K562 (cell line): ENCODE measurements at regions not wholly inside any gene's neighbourhood (a gene's known extent, or its start where the extent isn't known, plus 50 kb on each side); places are given as distances from the start of the nearest gene placed in this dataset.

Experiments used
- ATAC-seq: fragments of 200-7000 bp; cut with Tn5 transposase; 3 replicates; pipeline ENCODE4 v1.9.1; 2020; ENCODE audit warnings: moderate library complexity
- BruUV-seq: library from RNA; stranded (reverse); fragments of 400-500 nt; replicated peaks from 2 replicates; lab custom pipeline; 2021; lab: Mats Ljungman, UMichigan
- CTCF ChIA-PET: fragments of 300-600 bp; formaldehyde crosslinking; extraction: SDS; loops from one replicate; lab custom pipeline; 2021; ENCODE audit warnings: low intra/inter-chr PET ratio; lab: Yijun Ruan, JAX
- POLR2A ChIA-PET: fragments of 300-600, 350-650 bp; sonication (Branson Sonifier 250); formaldehyde crosslinking; extraction: SDS; loops from one replicate; lab custom pipeline; 2021; ENCODE audit warnings: antibody characterized with exemption, inconsistent platforms; lab: Yijun Ruan, JAX
- DNase-seq, 4 experiments: peaks; one replicate each; pipeline versions ENCODE4 v3.0.0 to v3.0.0-alpha.2; 2011 to 2018; ENCODE audit warnings: low spot score in 3 of 4, mixed read lengths in 3 of 4; ENCODE audit errors: extremely low read depth in 1 of 4
- FAIRE-seq: peaks from 2 replicates; lab custom pipeline; 2011; peaks lifted over from hg19 to GRCh38; lab: Jason Lieb, UNC
- H2AFZ ChIP-seq: 2 replicates; pipeline ENCODE4 v1.6.0; 2011; ENCODE audit warnings: low read depth, low read length, control low read depth, inconsistent platforms
- H3K27ac ChIP-seq: fragments of 200-600 bp; 3 replicates; pipeline ENCODE4 v1.8.0; 2011; ENCODE audit warnings: low read depth, mild to moderate bottlenecking, control low read depth, inconsistent platforms, low read length, moderate library complexity, mixed read lengths; ENCODE audit errors: extremely low read depth
- H3K27me3 ChIP-seq, 2 experiments: fragments of 300-600 bp in 1 of 2; 2 replicates in 1 of 2; 3 replicates in 1 of 2; pipeline versions ENCODE4 v1.6.0 to v1.8.0; 2011; ENCODE audit warnings: inconsistent platforms in 2 of 2, low read length in 2 of 2, mild to moderate bottlenecking in 1 of 2, mixed read lengths in 1 of 2, moderate library complexity in 1 of 2; ENCODE audit not compliant: control insufficient read depth in 2 of 2, insufficient read depth in 2 of 2
- H3K36me3 ChIP-seq: fragments of 300-600 bp; 3 replicates; pipeline ENCODE4 v1.8.0; 2011; ENCODE audit warnings: mild to moderate bottlenecking, low read length, inconsistent platforms; ENCODE audit not compliant: control insufficient read depth, insufficient read depth
- H3K4me1 ChIP-seq, 2 experiments: fragments of 200-600 bp in 1 of 2; replicated peaks in 1 of 2; 2 replicates in 1 of 2; 3 replicates in 1 of 2; pipeline versions ENCODE4 v1.5.1 to v1.8.0; 2011; ENCODE audit warnings: inconsistent platforms in 2 of 2, low read length in 2 of 2, mild to moderate bottlenecking in 1 of 2, mixed read lengths in 1 of 2, moderate library complexity in 1 of 2; ENCODE audit not compliant: control insufficient read depth in 2 of 2, insufficient read depth in 2 of 2
- H3K4me2 ChIP-seq: 2 replicates; pipeline ENCODE4 v1.6.1; 2011; ENCODE audit warnings: low read length, control low read depth, inconsistent platforms, mixed read lengths; ENCODE audit not compliant: insufficient read depth
- H3K4me3 ChIP-seq: fragments of 200-600 bp; sonication (generic), shearing (Covaris generic); 2 replicates; pipeline ENCODE4 v1.5.1; 2016; ENCODE audit warnings: control low read depth, inconsistent platforms
- H3K79me2 ChIP-seq: fragments of 200-600 bp; 3 replicates; pipeline ENCODE4 v1.8.0; 2011; ENCODE audit warnings: low read length, inconsistent platforms; ENCODE audit not compliant: control insufficient read depth, insufficient read depth
- H3K9ac ChIP-seq, 2 experiments: 2 replicates each; pipeline versions ENCODE4 v1.6.0 to v1.6.1; 2011; ENCODE audit warnings: low read depth in 2 of 2, low read length in 2 of 2, control low read depth in 1 of 2, inconsistent platforms in 1 of 2, mild to moderate bottlenecking in 1 of 2, mixed read lengths in 1 of 2; ENCODE audit not compliant: insufficient read depth in 1 of 2
- H3K9me1 ChIP-seq: one replicate; pipeline ENCODE4 v1.6.0; 2011; ENCODE audit warnings: inconsistent platforms, mild to moderate bottlenecking, low read length, moderate library complexity; ENCODE audit not compliant: control insufficient read depth, insufficient read depth
- H3K9me3 ChIP-seq: replicated peaks from 2 replicates; pipeline ENCODE4 v1.5.1; 2011; ENCODE audit warnings: low read depth, low read length, inconsistent platforms; ENCODE audit not compliant: control insufficient read depth, insufficient read depth
- H4K20me1 ChIP-seq: replicated peaks from 2 replicates; pipeline ENCODE4 v1.6.1; 2011; ENCODE audit warnings: low read length, inconsistent platforms, mixed read lengths; ENCODE audit not compliant: control insufficient read depth, insufficient read depth
- CCNT2 ChIP-seq: IDR thresholded peaks from 2 replicates; pipeline ENCODE4 v1.6.1; 2011; ENCODE audit warnings: borderline replicate concordance, low read depth, mild to moderate bottlenecking, moderate library complexity, mixed read lengths, low read length; ENCODE audit not compliant: insufficient read length; ENCODE audit errors: extremely low read depth
- FOXJ2 ChIP-seq: fragments of 200-800 bp; sonication (Bioruptor generic); IDR thresholded peaks from 2 replicates; pipeline ENCODE4 v1.6.1; 2016; ENCODE audit warnings: missing genetic modification characterization, missing compliant biosample characterization
- FOXK2 ChIP-seq, 2 experiments: fragments of 450-650 bp; IDR thresholded peaks in 1 of 2; conservative IDR thresholded peaks in 1 of 2; 2 replicates each; pipeline ENCODE4 v1.6.1; 2016; ENCODE audit warnings: low read depth in 2 of 2, mild to moderate bottlenecking in 1 of 2
- HDAC2 ChIP-seq: fragments of 450-650 bp; IDR thresholded peaks from 2 replicates; pipeline ENCODE4 v1.6.1; 2016; ENCODE audit warnings: mild to moderate bottlenecking
- HEY1 ChIP-seq: fragments of 250-450 bp; sonication (Bioruptor Pico); IDR thresholded peaks from 2 replicates; pipeline ENCODE4 v1.5.0; 2020; ENCODE audit warnings: mild to moderate bottlenecking, moderate library complexity, borderline replicate concordance
- SAFB ChIP-seq: fragments of 200-400 bp; formaldehyde crosslinking; IDR thresholded peaks from 2 replicates; pipeline ENCODE4 v1.6.1; 2017; ENCODE audit warnings: low read depth, low read length, borderline replicate concordance
- SIRT6 ChIP-seq: IDR thresholded peaks from one replicate; pipeline ENCODE4 v1.6.1; 2012; ENCODE audit warnings: low read depth, mild to moderate bottlenecking, control low read depth, inconsistent platforms, low read length, moderate library complexity
- WHSC1 ChIP-seq: IDR thresholded peaks from one replicate; pipeline ENCODE4 v1.6.1; 2012; ENCODE audit warnings: low read length, control low read depth, inconsistent platforms
- XRCC4 ChIP-seq: IDR thresholded peaks from one replicate; pipeline ENCODE4 v1.6.1; 2011; ENCODE audit not compliant: insufficient read depth, insufficient read length; ENCODE audit errors: extremely low read depth
- ZBTB49 ChIP-seq: sonication (generic); formaldehyde crosslinking; IDR thresholded peaks from 2 replicates; pipeline ENCODE4 v1.8.0; 2022; ENCODE audit warnings: missing genetic modification reagents, mild to moderate bottlenecking, borderline replicate concordance
- ZNF140 ChIP-seq: fragments of 250-450 bp; sonication (Bioruptor Pico); IDR thresholded peaks from 2 replicates; pipeline ENCODE4 v1.8.0; 2021; ENCODE audit warnings: moderate library complexity, mild to moderate bottlenecking, inconsistent platforms
- WGBS: fragments of 100-300 bp; shearing (Covaris generic); methylation state at CpG from one replicate; pipeline ENCODE4 v1.1.6; 2016; ENCODE audit warnings: low coverage, mixed read lengths; ENCODE audit not compliant: insufficient coverage; ENCODE audit errors: missing lambda C conversion rate; 5-methylcytosine and 5-hydroxymethylcytosine counted together
- in situ Hi-C: fragments of 300-500 bp; cut with MboI; formaldehyde crosslinking; loops from 4 replicates; pipeline ENCODE4 v1.15.0; 2018; ENCODE audit warnings: inconsistent platforms, mixed read lengths
- intact Hi-C: fragments of 100-400 bp; cut with micrococcal nuclease; formaldehyde crosslinking; loops from 2 replicates; pipeline ENCODE4 v1.14.2; 2022
- TF ChIP-seq, protein P1 (sequence below): fragments of 450-650 bp; IDR thresholded peaks from 2 replicates; pipeline ENCODE4 v1.6.1; 2016; ENCODE audit warnings: mild to moderate bottlenecking
- TF ChIP-seq, protein P2 (sequence below): IDR thresholded peaks from 2 replicates; pipeline ENCODE4 v1.6.1; 2012; ENCODE audit warnings: low read depth, low read length, improper control_type of control experiment, borderline replicate concordance
- TF ChIP-seq, protein P3 (sequence below): fragments of 450-650 bp; IDR thresholded peaks from 2 replicates; pipeline ENCODE4 v1.6.1; 2014; ENCODE audit warnings: low read depth, mild to moderate bottlenecking, moderate library complexity, borderline replicate concordance

DNA sequence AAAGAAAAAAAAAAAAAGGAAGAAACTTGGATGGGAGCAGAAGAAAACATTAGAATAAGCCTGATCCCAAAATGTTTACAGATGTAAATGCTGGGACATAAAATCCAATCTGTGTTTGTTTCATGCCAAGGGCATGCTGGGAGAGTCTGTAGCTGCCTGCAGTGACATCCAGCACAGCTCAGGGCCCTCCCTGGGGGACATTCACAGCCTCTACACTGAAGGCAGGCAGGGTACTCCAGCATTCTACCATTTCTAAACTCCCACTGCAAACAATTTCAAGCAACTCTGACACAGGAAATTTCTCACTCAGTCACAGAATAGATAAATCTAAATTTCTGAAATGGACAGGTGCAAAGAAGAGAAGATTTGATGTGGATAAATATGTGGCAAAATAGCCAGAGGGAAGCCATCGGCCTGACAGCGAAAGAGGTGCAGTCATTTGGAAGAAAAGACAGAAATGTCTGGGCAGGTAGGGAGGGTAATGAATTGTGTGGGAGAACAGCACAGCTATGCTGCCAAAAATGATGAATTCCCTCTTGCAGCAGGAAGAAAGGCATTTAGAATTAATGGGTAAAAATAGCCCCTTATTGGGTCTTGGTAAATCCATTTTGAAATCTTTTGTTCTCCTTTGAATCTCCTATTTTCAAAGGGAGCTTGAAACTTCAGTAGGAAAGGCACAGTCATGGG is 199.4 kb downstream of the MED10 start:
- Histone ChIP-seq H3K36me3 (no peaks in the 10 kb centered on the region), H3K9ac (no peak overlapping the region), H3K9me3 (no peaks in the 10 kb centered on the region), H3K4me3 (no peak overlapping the region), H3K27me3 (peaks cover 8 to 23% of the 10 kb centered on the region in 2 experiments; a peak in 4 of 5 replicates), H3K4me1 (no peaks in the 10 kb centered on the region), H4K20me1 (0 out of 2 replicates have a peak, but pooled peaks cover 4% of the 10 kb centered on the region), H3K9me1 (no peaks in the 10 kb centered on the region), H3K4me2 (no peak overlapping the region), H3K79me2 (no peaks in the 10 kb centered on the region), H2AFZ (no peak overlapping the region), H3K27ac (no peak overlapping the region)
- ChIA-PET POLR2A (no interaction called here), CTCF (no interaction called here)
- FAIRE-seq (no peak), DNase-seq (no peak), ATAC-seq (no peak)
- BruUV-seq, result no TSS peak
- in situ Hi-C loops, result loop anchor here (10.0 kb wide), 1 partner anchor 1964 kb away; no protein-coding TSS in a partner anchor
- WGBS, result 0% methylated on average over 2 of the region's 2 CpGs
- intact Hi-C loops, result no loop called here
- TF ChIP-seq, protein P1, sequence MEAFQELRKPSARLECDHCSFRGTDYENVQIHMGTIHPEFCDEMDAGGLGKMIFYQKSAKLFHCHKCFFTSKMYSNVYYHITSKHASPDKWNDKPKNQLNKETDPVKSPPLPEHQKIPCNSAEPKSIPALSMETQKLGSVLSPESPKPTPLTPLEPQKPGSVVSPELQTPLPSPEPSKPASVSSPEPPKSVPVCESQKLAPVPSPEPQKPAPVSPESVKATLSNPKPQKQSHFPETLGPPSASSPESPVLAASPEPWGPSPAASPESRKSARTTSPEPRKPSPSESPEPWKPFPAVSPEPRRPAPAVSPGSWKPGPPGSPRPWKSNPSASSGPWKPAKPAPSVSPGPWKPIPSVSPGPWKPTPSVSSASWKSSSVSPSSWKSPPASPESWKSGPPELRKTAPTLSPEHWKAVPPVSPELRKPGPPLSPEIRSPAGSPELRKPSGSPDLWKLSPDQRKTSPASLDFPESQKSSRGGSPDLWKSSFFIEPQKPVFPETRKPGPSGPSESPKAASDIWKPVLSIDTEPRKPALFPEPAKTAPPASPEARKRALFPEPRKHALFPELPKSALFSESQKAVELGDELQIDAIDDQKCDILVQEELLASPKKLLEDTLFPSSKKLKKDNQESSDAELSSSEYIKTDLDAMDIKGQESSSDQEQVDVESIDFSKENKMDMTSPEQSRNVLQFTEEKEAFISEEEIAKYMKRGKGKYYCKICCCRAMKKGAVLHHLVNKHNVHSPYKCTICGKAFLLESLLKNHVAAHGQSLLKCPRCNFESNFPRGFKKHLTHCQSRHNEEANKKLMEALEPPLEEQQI, result no peak
- TF ChIP-seq FOXJ2 (tag), result no peak
- TF ChIP-seq WHSC1, result no peak
- TF ChIP-seq FOXK2 (conservative IDR thresholded peaks at IDR 0.05 in 1 of 2, IDR thresholded peaks at IDR 0.05 in 1 of 2; ENCODE audit: low read depth in 2 of 2), result no peak
- no peak for TF ChIP-seq XRCC4
- no peak for TF ChIP-seq ZBTB49 (CRISPR knock-in tag)
- TF ChIP-seq, protein P2, sequence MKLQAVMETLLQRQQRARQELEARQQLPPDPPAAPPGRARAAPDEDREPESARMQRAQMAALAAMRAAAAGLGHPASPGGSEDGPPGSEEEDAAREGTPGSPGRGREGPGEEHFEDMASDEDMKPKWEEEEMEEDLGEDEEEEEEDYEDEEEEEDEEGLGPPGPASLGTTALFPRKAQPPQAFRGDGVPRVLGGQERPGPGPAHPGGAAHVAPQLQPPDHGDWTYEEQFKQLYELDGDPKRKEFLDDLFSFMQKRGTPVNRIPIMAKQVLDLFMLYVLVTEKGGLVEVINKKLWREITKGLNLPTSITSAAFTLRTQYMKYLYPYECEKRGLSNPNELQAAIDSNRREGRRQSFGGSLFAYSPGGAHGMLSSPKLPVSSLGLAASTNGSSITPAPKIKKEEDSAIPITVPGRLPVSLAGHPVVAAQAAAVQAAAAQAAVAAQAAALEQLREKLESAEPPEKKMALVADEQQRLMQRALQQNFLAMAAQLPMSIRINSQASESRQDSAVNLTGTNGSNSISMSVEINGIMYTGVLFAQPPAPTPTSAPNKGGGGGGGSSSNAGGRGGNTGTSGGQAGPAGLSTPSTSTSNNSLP, result no peak
- TF ChIP-seq SAFB, result no peak
- TF ChIP-seq, protein P3, sequence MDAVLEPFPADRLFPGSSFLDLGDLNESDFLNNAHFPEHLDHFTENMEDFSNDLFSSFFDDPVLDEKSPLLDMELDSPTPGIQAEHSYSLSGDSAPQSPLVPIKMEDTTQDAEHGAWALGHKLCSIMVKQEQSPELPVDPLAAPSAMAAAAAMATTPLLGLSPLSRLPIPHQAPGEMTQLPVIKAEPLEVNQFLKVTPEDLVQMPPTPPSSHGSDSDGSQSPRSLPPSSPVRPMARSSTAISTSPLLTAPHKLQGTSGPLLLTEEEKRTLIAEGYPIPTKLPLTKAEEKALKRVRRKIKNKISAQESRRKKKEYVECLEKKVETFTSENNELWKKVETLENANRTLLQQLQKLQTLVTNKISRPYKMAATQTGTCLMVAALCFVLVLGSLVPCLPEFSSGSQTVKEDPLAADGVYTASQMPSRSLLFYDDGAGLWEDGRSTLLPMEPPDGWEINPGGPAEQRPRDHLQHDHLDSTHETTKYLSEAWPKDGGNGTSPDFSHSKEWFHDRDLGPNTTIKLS, result no peak
- no peak for TF ChIP-seq ZNF140 (CRISPR knock-in tag)
- TF ChIP-seq SIRT6, result no peak
- no peak for TF ChIP-seq HDAC2
- no peak for TF ChIP-seq HEY1 (CRISPR knock-in tag)
- no peak for TF ChIP-seq CCNT2
